ENCODE measurements at regions not wholly inside any gene's neighbourhood (a gene's known extent, or its start where the extent isn't known, plus 50 kb on each side); places are given as distances from the start of the nearest gene placed in this dataset.

DNA sequence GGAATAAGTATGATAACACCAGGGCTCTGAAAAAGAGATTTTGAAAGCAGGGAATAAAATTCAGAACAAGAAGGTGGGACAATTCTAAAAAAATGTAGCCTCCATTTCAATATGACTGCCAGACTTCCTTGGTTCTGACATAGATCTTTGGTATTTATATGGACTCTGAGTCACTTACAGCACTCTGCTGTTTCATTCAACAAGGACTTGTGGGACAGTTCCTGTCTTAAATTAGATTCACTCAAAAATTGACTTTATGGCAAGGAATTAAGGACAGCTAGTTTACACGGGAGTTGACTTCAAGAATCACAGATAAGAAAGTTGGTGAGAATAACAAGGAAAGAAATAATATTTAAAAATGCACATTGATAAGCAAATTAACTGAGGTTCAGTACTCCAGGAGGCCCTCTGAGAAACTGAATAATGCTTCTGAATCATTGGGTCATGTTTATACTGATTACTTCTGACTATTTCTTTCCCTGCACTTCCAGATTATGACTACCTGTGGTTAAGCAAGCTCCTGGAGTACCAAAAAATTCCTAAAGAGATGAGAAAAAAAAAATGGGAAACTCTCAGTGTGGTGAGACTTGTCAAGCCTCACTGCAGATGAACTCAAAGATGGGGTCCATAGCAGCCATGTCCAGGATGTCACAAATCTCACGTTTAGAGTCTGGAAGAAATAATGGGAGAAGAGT, 828.3 kb upstream of the PIK3C3 start:
- DNase-seq (ENCODE audit: low spot score in 2 of 2), result no peak
- H3K4me3 ChIP-seq, result no peak overlapping the region
- H3K27ac ChIP-seq, result no peak overlapping the region
- 61 to 78% methylated on average over 2 of the region's 2 CpGs for WGBS, 2 donors
- no peaks in the 10 kb centered on the region for H3K4me1 ChIP-seq
- TF ChIP-seq, protein P1, sequence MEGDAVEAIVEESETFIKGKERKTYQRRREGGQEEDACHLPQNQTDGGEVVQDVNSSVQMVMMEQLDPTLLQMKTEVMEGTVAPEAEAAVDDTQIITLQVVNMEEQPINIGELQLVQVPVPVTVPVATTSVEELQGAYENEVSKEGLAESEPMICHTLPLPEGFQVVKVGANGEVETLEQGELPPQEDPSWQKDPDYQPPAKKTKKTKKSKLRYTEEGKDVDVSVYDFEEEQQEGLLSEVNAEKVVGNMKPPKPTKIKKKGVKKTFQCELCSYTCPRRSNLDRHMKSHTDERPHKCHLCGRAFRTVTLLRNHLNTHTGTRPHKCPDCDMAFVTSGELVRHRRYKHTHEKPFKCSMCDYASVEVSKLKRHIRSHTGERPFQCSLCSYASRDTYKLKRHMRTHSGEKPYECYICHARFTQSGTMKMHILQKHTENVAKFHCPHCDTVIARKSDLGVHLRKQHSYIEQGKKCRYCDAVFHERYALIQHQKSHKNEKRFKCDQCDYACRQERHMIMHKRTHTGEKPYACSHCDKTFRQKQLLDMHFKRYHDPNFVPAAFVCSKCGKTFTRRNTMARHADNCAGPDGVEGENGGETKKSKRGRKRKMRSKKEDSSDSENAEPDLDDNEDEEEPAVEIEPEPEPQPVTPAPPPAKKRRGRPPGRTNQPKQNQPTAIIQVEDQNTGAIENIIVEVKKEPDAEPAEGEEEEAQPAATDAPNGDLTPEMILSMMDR (IDR thresholded peaks at IDR 0.05), result no peak
- no peak for TF ChIP-seq EP300 (IDR thresholded peaks at IDR 0.05)
- no peak for TF ChIP-seq POLR2A (IDR thresholded peaks at IDR 0.05)
- H3K36me3 ChIP-seq, result no peaks in the 10 kb centered on the region
- no peaks in the 10 kb centered on the region for H3K27me3 ChIP-seq
- H3K9me3 ChIP-seq, result peaks cover 0 to 4% (median 0%) of the 10 kb centered on the region in 4 donors

DNA sequence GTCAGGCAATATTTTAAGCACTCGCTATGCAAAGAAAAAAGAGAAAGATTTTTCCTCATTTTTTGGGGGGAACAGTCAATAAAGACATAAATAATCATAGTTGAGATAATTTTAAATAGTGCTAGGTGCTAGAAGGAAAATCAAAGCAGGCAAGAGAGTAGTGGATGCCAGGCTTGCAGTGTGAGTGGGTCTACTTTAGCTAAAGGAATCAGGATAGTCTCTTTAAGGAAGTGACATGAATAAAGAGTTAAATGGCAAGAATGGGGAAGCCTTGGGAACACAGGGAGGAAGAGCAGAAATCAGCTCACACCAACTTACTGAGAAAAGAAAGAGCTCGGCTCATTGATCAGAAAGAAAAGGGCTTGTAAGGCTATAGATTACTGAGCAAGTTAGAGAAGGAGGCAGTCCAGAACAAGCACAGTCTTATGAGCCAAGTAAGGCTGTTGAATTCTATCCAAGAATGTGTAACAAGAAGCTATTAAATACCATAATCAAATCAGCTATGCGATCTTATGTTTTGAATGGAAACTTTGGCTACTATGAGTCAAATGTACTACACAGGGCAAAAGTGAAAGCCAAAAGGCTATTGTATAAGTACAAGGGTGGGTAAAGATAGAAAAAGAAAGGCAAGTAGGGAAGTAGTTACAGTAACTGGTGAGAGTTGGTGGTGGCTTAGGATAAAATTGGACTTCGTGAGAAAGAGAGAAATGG, 833.8 kb upstream of the PIK3C3 start:
- WGBS, 2 donors, result 41 to 46% methylated on average over 4 of the region's 4 CpGs
- H3K4me3 ChIP-seq, result no peak overlapping the region
- DNase-seq (ENCODE audit: low spot score in 2 of 2), result no peak
- no peak for TF ChIP-seq EP300 (IDR thresholded peaks at IDR 0.05)
- TF ChIP-seq, protein P1 (IDR thresholded peaks at IDR 0.05), result no peak
- TF ChIP-seq POLR2A (IDR thresholded peaks at IDR 0.05), result no peak
- H3K4me1 ChIP-seq, result no peaks in the 10 kb centered on the region
- peaks cover 0 to 4% (median 0%) of the 10 kb centered on the region in 4 donors for H3K9me3 ChIP-seq
- no peaks in the 10 kb centered on the region for H3K36me3 ChIP-seq
- H3K27me3 ChIP-seq, result no peaks in the 10 kb centered on the region
- no peak overlapping the region for H3K27ac ChIP-seq

DNA sequence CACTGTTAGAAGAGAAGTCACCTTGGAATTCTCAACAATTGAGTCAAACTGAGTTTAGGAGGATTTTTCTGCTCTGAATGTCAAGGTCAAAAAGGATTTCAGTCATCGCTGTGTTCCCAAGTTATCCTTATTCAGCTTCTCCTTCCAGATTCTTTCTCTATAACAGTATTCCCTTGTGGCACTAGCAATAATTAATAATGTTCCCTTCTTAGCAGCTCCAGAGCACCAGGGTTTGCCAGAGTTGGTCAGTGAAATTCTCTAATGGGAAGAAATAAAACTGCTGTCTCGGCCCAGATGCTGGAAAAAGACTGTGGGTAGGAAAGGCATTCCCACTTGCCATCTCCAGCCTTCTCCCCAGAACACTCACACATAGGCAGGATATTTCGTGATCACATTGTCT, 836.0 kb upstream of the PIK3C3 start:
- Histone ChIP-seq H3K9me3 (peaks cover 0 to 4% (median 0%) of the 10 kb centered on the region in 4 donors), H3K4me3 (no peak overlapping the region), H3K36me3 (no peaks in the 10 kb centered on the region), H3K4me1 (no peaks in the 10 kb centered on the region), H3K27me3 (no peaks in the 10 kb centered on the region), H3K27ac (no peak overlapping the region)
- 60 to 68% methylated on average over 3 of the region's 3 CpGs for WGBS, 2 donors
- DNase-seq (ENCODE audit: low spot score in 2 of 2), result no peak
- TF ChIP-seq, protein P1 (IDR thresholded peaks at IDR 0.05), result no peak
- no peak for TF ChIP-seq EP300 (IDR thresholded peaks at IDR 0.05)
- TF ChIP-seq POLR2A (IDR thresholded peaks at IDR 0.05), result no peak

DNA sequence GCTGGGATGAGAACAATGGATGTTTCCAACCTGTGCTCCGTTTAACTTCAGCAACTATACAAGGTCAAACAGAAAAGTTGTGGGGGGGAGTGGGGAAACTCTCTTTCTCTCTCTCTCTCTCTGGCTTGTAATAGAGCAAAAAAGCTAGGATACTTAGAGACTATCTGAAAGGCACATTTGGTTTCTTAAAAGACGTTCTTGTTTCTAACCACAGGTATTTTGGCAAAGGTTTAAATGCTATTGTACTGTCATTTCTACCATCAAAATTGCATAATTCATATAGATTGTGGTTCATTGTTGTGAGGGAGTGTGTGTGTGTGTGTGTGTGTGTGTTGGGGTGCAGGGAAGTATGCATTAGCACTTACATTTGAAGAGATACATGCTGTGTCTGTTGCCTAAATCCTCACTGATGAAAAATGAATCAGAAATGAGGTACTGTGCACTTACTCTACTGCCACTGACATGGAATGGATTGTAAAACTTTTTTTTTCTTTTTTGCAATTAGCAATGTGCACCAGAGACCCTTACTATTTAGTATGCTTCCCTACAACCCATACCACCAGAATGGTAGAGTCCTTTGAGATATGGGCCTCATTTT, 841.0 kb upstream of the PIK3C3 start:
- WGBS, 2 donors, result 51% methylated on average over 2 of the region's 2 CpGs
- Histone ChIP-seq H3K4me1 (no peaks in the 10 kb centered on the region), H3K36me3 (no peaks in the 10 kb centered on the region), H3K4me3 (no peak overlapping the region), H3K27ac (no peak overlapping the region), H3K9me3 (no peaks in the 10 kb centered on the region), H3K27me3 (no peaks in the 10 kb centered on the region)
- TF ChIP-seq POLR2A (IDR thresholded peaks at IDR 0.05) (no peak), EP300 (IDR thresholded peaks at IDR 0.05) (no peak)
- DNase-seq (ENCODE audit: low spot score in 2 of 2), result no peak

DNA sequence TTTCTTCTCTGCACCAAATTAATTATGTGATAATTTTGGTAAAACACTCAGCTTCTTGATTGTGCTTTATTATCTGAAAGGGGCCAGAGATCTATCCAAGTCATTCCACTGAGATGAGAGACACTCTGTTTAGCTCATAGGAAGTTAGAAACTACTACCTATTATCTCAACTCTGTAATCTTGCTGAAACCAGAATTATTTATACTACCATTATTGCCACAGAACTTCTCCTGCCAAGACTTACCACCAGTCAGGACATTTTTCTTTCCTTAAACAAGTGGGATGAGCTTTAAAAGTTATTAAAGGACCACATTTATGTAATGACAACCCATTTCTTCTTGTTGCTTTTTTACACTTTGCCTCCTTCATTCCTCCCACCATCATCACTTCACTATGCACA, 855.6 kb upstream of the PIK3C3 start:
- TF ChIP-seq EP300 (IDR thresholded peaks at IDR 0.05), result no peak
- TF ChIP-seq POLR2A (IDR thresholded peaks at IDR 0.05), result no peak
- TF ChIP-seq, protein P1 (IDR thresholded peaks at IDR 0.05), result no peak
- Histone ChIP-seq H3K27ac (no peak overlapping the region), H3K9me3 (peaks cover 0 to 3% (median 0%) of the 10 kb centered on the region in 4 donors), H3K4me3 (no peak overlapping the region), H3K4me1 (no peaks in the 10 kb centered on the region), H3K36me3 (no peaks in the 10 kb centered on the region), H3K27me3 (no peaks in the 10 kb centered on the region)
- DNase-seq (ENCODE audit: low spot score in 2 of 2), result no peak
